KOPT-K1 (cell line): ENCODE measurements at regions not wholly inside any gene's neighbourhood (a gene's known extent, or its start where the extent isn't known, plus 50 kb on each side); places are given as distances from the start of the nearest gene placed in this dataset.
"Not testable (repeated sequence)": the region's sequence is repeated elsewhere in the genome, so short reads cannot be mapped to it uniquely, and the experiment has no call there.

ENCODE experiments used
- H3K27ac ChIP-seq: fragments of 200-600 bp; sonication (generic); 2 replicates; pipeline ENCODE4 v1.5.1; 2016; ENCODE audit warnings: antibody characterized with exemption, mild to moderate bottlenecking, low read depth, low read length; ENCODE audit not compliant: poor library complexity, severe bottlenecking
- H3K36me3 ChIP-seq: fragments of 200-600 bp; sonication (generic); 2 replicates; pipeline ENCODE4 v1.5.1; 2017; ENCODE audit warnings: antibody characterized with exemption, mild to moderate bottlenecking, low read length, moderate library complexity; ENCODE audit not compliant: insufficient read depth
- H3K9me3 ChIP-seq: fragments of 200-600 bp; sonication (generic); 2 replicates; pipeline ENCODE4 v1.5.1; 2017; ENCODE audit warnings: antibody characterized with exemption, low read length, mild to moderate bottlenecking; ENCODE audit not compliant: insufficient read depth, poor library complexity, severe bottlenecking

GRCh38 chr1:224541072-224541790 lies 74.9 kb upstream of the CNIH3 start:
- H3K9me3 ChIP-seq = no peaks in the 10 kb centered on the region
- H3K36me3 ChIP-seq = no peaks in the 10 kb centered on the region
- H3K27ac ChIP-seq = no peak overlapping the region

GRCh38 chr1:224541901-224542630 lies 74.1 kb upstream of the CNIH3 start:
- no peak overlapping the region for H3K27ac ChIP-seq
- H3K36me3 ChIP-seq = no peaks in the 10 kb centered on the region
- H3K9me3 ChIP-seq = no peaks in the 10 kb centered on the region

GRCh38 chr1:224542783-224543440 lies 73.2 kb upstream of the CNIH3 start:
- Histone ChIP-seq H3K36me3 (no peaks in the 10 kb centered on the region), H3K9me3 (no peaks in the 10 kb centered on the region), H3K27ac (no peak overlapping the region)

- Histone ChIP-seq H3K36me3 (no peaks in the 10 kb centered on the region), H3K27ac (no peak overlapping the region), H3K9me3 (no peaks in the 10 kb centered on the region)
These were observed 72.7 kb upstream of the CNIH3 start for GRCh38 chr1:224543453-224543852.

- H3K36me3 ChIP-seq = no peaks in the 10 kb centered on the region
- no peaks in the 10 kb centered on the region for H3K9me3 ChIP-seq
- no peak overlapping the region for H3K27ac ChIP-seq
These were observed 71.6 kb upstream of the CNIH3 start for GRCh38 chr1:224544346-224545110.

- H3K27ac ChIP-seq = no peak overlapping the region
- no peaks in the 10 kb centered on the region for H3K9me3 ChIP-seq
- no peaks in the 10 kb centered on the region for H3K36me3 ChIP-seq
These were observed 70.5 kb upstream of the CNIH3 start for GRCh38 chr1:224545571-224545970.

- Histone ChIP-seq H3K36me3 (no peaks in the 10 kb centered on the region), H3K27ac (no peak overlapping the region), H3K9me3 (no peaks in the 10 kb centered on the region)
These were observed 67.4 kb upstream of the CNIH3 start for GRCh38 chr1:224548676-224549075.

GRCh38 chr1:224551189-224551588 lies 64.9 kb upstream of the CNIH3 start:
- not testable (repeated sequence) for H3K36me3 ChIP-seq, H3K27ac ChIP-seq, H3K9me3 ChIP-seq

- no peaks in the 10 kb centered on the region for H3K36me3 ChIP-seq
- no peak overlapping the region for H3K27ac ChIP-seq
- no peaks in the 10 kb centered on the region for H3K9me3 ChIP-seq
These were observed 62.1 kb upstream of the CNIH3 start for GRCh38 chr1:224554056-224554455.

- H3K36me3 ChIP-seq = no peaks in the 10 kb centered on the region
- H3K9me3 ChIP-seq = no peaks in the 10 kb centered on the region
- no peak overlapping the region for H3K27ac ChIP-seq
These were observed 61.4 kb upstream of the CNIH3 start for GRCh38 chr1:224554620-224555259.

- H3K36me3 ChIP-seq = no peaks in the 10 kb centered on the region
- H3K27ac ChIP-seq = no peak overlapping the region
These were observed 57.2 kb upstream of the CNIH3 start for GRCh38 chr1:224558904-224559303.

GRCh38 chr1:224559981-224560728 lies 56.0 kb upstream of the CNIH3 start:
- no peaks in the 10 kb centered on the region for H3K36me3 ChIP-seq
- H3K9me3 ChIP-seq = peaks cover 4% of the 10 kb centered on the region
- H3K27ac ChIP-seq = no peak overlapping the region

More at GRCh38 chr1:224558904-224559303, 57.2 kb upstream of the CNIH3 start:
- peaks cover 4% of the 10 kb centered on the region for H3K9me3 ChIP-seq

GRCh38 chr1:224562881-224563280 lies 53.2 kb upstream of the CNIH3 start:
- not testable (repeated sequence) for H3K27ac ChIP-seq, H3K36me3 ChIP-seq, H3K9me3 ChIP-seq

GRCh38 chr1:224563666-224564065 lies 52.5 kb upstream of the CNIH3 start:
- Histone ChIP-seq H3K36me3 (no peaks in the 10 kb centered on the region), H3K27ac (no peak overlapping the region), H3K9me3 (peaks cover 4% of the 10 kb centered on the region)
